Panc1 (cell line): ENCODE measurements at regions not wholly inside any gene's neighbourhood (a gene's known extent, or its start where the extent isn't known, plus 50 kb on each side); places are given as distances from the start of the nearest gene placed in this dataset.
A peak's percentile ranks its signal among the peaks of the same experiment; 100 is the strongest.

Experiments used
- ATAC-seq: fragments of 200-7000 bp; cut with Tn5 transposase; 2 replicates; pipeline ENCODE4 v1.9.1; 2020; ENCODE audit warnings: mild to moderate bottlenecking, moderate library complexity
- BruUV-seq: library from RNA; stranded (reverse); fragments of 400-500 nt; replicated peaks from 2 replicates; lab custom pipeline; 2021; lab: Mats Ljungman, UMichigan
- CTCF ChIA-PET: fragments of 300-600 bp; sonication (Branson Sonifier 250); formaldehyde crosslinking; loops from one replicate; lab custom pipeline; 2022; ENCODE audit warnings: antibody characterized with exemption; lab: Charles Lee
- POLR2A ChIA-PET: fragments of 300-600 bp; sonication (Branson Sonifier 250); formaldehyde crosslinking; loops from one replicate; lab custom pipeline; 2022; ENCODE audit warnings: antibody characterized with exemption; lab: Charles Lee
- DNase-seq: peaks from one replicate; pipeline ENCODE4 v3.0.0-alpha.2; 2010; ENCODE audit warnings: low read depth, low spot score
- H3K27ac ChIP-seq: 2 replicates; pipeline ENCODE4 v1.5.1; 2011; ENCODE audit warnings: mild to moderate bottlenecking, low read length, inconsistent platforms
- H3K27me3 ChIP-seq: fragments of 200-500 bp; sonication (Bioruptor generic); 2 replicates; pipeline ENCODE4 v1.6.0; 2014; ENCODE audit warnings: low read length, inconsistent platforms; ENCODE audit not compliant: control insufficient read depth, insufficient read depth
- H3K36me3 ChIP-seq: fragments of 200-500 bp; sonication (Bioruptor generic); 2 replicates; pipeline ENCODE4 v1.5.1; 2014; ENCODE audit warnings: inconsistent platforms, mild to moderate bottlenecking, low read length, moderate library complexity; ENCODE audit not compliant: control insufficient read depth, insufficient read depth
- H3K4me1 ChIP-seq: 2 replicates; pipeline ENCODE4 v1.5.1; 2011; ENCODE audit warnings: inconsistent platforms, mild to moderate bottlenecking, low read length, moderate library complexity; ENCODE audit not compliant: control insufficient read depth, insufficient read depth
- H3K4me3 ChIP-seq, 2 experiments: 2 replicates each; pipeline ENCODE4 v1.5.1; 2011 to 2012; ENCODE audit warnings: low read depth in 2 of 2, low read length in 2 of 2, mild to moderate bottlenecking in 2 of 2, inconsistent platforms in 1 of 2, moderate library complexity in 1 of 2
- H3K9me3 ChIP-seq: fragments of 200-500 bp; sonication (Bioruptor generic); 2 replicates; pipeline ENCODE4 v1.5.1; 2014; ENCODE audit warnings: low read depth, mild to moderate bottlenecking, inconsistent platforms, low read length, moderate library complexity; ENCODE audit not compliant: control insufficient read depth, insufficient read depth
- POLR2AphosphoS5 ChIP-seq: IDR thresholded peaks from 2 replicates; pipeline ENCODE4 v1.6.1; 2012; ENCODE audit warnings: mild to moderate bottlenecking, low read depth, low read length, moderate library complexity
- SIN3A ChIP-seq: IDR thresholded peaks from 2 replicates; pipeline ENCODE4 v1.6.1; 2012; ENCODE audit warnings: low read depth, mild to moderate bottlenecking, low read length, moderate library complexity, borderline replicate concordance; ENCODE audit not compliant: insufficient read depth
- TCF7L2 ChIP-seq: IDR thresholded peaks from 2 replicates; pipeline ENCODE4 v1.6.1; 2011; ENCODE audit warnings: mild to moderate bottlenecking, low read depth, low read length, inconsistent platforms
- in situ Hi-C: cut with HindIII; loops from 2 replicates; pipeline ENCODE4 v1.10.0; 2016; ENCODE audit warnings: low sequenced_read_pairs, low pct_unique_long_range_greater_than_20kb
- intact Hi-C: fragments of 100-400 bp; cut with micrococcal nuclease; formaldehyde crosslinking; loops from one replicate; pipeline ENCODE4 v1.10.0; 2022; ENCODE audit not compliant: unreplicated experiment
- TF ChIP-seq, protein P1 (sequence below), 2 experiments: IDR thresholded peaks; 2 replicates each; pipeline ENCODE4 v1.6.1; 2011 to 2012; ENCODE audit warnings: low read depth in 2 of 2, control low read depth in 1 of 2, low read length in 1 of 2, mild to moderate bottlenecking in 1 of 2, moderate library complexity in 1 of 2; ENCODE audit not compliant: insufficient read depth in 1 of 2
- TF ChIP-seq, protein P2 (sequence below): fragments of 450-650 bp; IDR thresholded peaks from 2 replicates; pipeline ENCODE4 v1.5.1; 2017; ENCODE audit warnings: mild to moderate bottlenecking

- Histone ChIP-seq H3K4me3 (no peak overlapping the region), H3K9me3 (no peaks in the 10 kb centered on the region), H3K27ac (peak overlapping the region; percentile 73), H3K4me1 (peaks cover 16% of the 10 kb centered on the region), H3K36me3 (no peaks in the 10 kb centered on the region), H3K27me3 (no peaks in the 10 kb centered on the region)
- ChIA-PET POLR2A (no interaction called here), CTCF (interaction anchor here (0.7 kb wide), 1 partner anchor 245 kb away, joined by 3 read pairs; no protein-coding TSS in a partner anchor)
- intact Hi-C loops = no loop called here
- ATAC-seq = peak; percentile 90
- in situ Hi-C loops = no loop called here
- TF ChIP-seq, protein P1, sequence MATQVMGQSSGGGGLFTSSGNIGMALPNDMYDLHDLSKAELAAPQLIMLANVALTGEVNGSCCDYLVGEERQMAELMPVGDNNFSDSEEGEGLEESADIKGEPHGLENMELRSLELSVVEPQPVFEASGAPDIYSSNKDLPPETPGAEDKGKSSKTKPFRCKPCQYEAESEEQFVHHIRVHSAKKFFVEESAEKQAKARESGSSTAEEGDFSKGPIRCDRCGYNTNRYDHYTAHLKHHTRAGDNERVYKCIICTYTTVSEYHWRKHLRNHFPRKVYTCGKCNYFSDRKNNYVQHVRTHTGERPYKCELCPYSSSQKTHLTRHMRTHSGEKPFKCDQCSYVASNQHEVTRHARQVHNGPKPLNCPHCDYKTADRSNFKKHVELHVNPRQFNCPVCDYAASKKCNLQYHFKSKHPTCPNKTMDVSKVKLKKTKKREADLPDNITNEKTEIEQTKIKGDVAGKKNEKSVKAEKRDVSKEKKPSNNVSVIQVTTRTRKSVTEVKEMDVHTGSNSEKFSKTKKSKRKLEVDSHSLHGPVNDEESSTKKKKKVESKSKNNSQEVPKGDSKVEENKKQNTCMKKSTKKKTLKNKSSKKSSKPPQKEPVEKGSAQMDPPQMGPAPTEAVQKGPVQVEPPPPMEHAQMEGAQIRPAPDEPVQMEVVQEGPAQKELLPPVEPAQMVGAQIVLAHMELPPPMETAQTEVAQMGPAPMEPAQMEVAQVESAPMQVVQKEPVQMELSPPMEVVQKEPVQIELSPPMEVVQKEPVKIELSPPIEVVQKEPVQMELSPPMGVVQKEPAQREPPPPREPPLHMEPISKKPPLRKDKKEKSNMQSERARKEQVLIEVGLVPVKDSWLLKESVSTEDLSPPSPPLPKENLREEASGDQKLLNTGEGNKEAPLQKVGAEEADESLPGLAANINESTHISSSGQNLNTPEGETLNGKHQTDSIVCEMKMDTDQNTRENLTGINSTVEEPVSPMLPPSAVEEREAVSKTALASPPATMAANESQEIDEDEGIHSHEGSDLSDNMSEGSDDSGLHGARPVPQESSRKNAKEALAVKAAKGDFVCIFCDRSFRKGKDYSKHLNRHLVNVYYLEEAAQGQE (IDR thresholded peaks at IDR 0.05; ENCODE audit: insufficient read depth in 1 of 2, low read depth in 2 of 2, low read length in 1 of 2) = no peak
- no peak for TF ChIP-seq POLR2AphosphoS5
- TF ChIP-seq TCF7L2 = peak; percentile 46; the same call in 1 of the 2 replicates
- TF ChIP-seq SIN3A = no peak
- TF ChIP-seq, protein P2, sequence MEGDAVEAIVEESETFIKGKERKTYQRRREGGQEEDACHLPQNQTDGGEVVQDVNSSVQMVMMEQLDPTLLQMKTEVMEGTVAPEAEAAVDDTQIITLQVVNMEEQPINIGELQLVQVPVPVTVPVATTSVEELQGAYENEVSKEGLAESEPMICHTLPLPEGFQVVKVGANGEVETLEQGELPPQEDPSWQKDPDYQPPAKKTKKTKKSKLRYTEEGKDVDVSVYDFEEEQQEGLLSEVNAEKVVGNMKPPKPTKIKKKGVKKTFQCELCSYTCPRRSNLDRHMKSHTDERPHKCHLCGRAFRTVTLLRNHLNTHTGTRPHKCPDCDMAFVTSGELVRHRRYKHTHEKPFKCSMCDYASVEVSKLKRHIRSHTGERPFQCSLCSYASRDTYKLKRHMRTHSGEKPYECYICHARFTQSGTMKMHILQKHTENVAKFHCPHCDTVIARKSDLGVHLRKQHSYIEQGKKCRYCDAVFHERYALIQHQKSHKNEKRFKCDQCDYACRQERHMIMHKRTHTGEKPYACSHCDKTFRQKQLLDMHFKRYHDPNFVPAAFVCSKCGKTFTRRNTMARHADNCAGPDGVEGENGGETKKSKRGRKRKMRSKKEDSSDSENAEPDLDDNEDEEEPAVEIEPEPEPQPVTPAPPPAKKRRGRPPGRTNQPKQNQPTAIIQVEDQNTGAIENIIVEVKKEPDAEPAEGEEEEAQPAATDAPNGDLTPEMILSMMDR = no peak
- BruUV-seq = no TSS peak
- no peak for DNase-seq
Observed at GRCh38 chr5:74017786-74018211, 391.8 kb downstream of the ARHGEF28 start.

- no TSS peak for BruUV-seq
- peak; percentile 56; the same call in 1 of the 2 replicates for ATAC-seq
- Histone ChIP-seq H3K36me3 (no peaks in the 10 kb centered on the region), H3K4me3 (no peak overlapping the region), H3K27ac (peak overlapping the region; percentile 73), H3K27me3 (no peaks in the 10 kb centered on the region), H3K4me1 (peaks cover 16% of the 10 kb centered on the region), H3K9me3 (no peaks in the 10 kb centered on the region)
- CTCF ChIA-PET = no interaction called here
- in situ Hi-C loops (no loop called here), intact Hi-C loops (no loop called here)
- DNase-seq = no peak
- POLR2A ChIA-PET = no interaction called here
- TF ChIP-seq SIN3A (no peak), POLR2AphosphoS5 (no peak), TCF7L2 (no peak)
- TF ChIP-seq, protein P1 (IDR thresholded peaks at IDR 0.05; ENCODE audit: insufficient read depth in 1 of 2, low read depth in 2 of 2, low read length in 1 of 2) = no peak
Observed at GRCh38 chr5:74017112-74017511, 391.1 kb downstream of the ARHGEF28 start.
